ENCODE measurements at regions not wholly inside any gene's neighbourhood (a gene's known extent, or its start where the extent isn't known, plus 50 kb on each side); places are given as distances from the start of the nearest gene placed in this dataset.
"Not testable (repeated sequence)": the region's sequence is repeated elsewhere in the genome, so short reads cannot be mapped to it uniquely, and the experiment has no call there.

DNA sequence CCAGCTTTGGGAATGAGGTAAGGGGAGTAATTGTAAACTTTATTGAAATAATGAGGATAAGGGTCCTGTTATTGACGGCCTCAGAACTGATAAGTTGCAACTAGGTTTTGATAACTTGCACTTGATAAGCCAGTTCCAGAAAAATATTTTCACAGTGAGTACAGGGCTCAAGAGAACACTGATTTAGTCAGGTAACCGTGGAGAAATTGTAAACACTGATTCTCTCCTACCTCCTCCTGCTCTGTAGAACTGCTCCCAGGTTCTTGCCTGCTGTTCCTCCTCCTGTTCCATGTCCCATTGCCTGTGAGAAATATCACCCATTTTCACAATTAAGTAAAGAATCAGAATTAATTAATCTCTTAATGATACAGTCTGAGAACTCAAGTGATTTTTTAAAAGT, 55.0 kb upstream of the CXXC4 start:
- no peak for DNase-seq (ENCODE audit: low read depth)

DNA sequence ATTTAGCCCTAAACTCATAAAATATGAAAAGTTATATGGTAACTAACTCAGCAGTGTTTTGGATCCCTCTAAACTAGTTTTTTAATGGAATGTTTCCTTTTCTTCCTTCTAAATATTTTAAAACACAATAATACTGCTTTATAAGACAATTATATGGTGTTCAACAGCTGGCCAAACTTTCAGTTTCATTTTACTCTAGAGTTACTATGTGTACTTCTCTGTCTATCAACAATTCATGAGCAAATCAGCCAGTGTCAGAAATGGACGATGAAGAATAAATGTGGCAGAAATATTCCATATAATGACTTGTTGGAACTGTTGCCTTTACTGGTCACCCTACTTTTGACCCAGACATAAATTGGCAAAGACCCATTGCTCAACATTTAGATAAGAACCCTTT, 64.8 kb upstream of the CXXC4 start:
- no peak for DNase-seq (ENCODE audit: low read depth)

DNA sequence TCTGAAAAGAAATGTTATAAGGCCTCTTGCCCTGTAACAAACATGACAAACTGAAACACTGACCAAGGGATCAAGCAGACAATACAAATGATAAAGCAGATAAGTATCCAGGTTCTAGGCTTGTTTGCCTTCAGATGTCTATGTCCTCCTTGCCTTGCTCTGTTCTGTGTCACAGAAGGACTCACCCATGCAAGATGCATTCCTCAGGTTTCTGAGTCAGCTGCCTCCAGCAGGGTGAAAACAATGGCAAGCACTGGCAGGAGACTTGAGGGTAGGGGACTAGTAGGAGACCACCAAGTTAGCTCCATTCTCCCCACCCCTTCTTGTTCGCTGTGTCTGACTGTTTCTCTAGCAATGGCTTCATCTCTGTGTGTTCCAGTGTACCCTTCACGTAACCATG, 76.6 kb upstream of the CXXC4 start:
- no peak for DNase-seq (ENCODE audit: low read depth)

DNA sequence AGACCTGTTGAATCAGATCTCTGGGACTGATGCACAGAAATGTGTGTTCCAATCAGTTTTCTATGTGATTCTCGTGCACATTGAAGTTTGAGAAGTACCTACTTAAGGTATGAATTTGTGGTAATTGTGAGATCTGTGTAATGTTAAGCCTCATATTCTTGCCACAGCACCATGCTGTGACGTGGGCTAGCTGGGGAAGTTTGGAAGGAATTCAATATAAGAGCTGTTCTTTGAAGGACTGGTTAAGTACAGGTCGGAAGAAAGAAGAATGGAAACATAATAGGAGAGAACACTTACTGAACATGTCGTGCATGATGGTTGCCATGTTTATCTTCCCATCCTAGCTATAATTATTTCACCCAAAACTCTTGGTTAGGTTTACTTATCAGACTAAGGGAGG, 79.7 kb upstream of the CXXC4 start:
- no peak for DNase-seq (ENCODE audit: low read depth)

DNA sequence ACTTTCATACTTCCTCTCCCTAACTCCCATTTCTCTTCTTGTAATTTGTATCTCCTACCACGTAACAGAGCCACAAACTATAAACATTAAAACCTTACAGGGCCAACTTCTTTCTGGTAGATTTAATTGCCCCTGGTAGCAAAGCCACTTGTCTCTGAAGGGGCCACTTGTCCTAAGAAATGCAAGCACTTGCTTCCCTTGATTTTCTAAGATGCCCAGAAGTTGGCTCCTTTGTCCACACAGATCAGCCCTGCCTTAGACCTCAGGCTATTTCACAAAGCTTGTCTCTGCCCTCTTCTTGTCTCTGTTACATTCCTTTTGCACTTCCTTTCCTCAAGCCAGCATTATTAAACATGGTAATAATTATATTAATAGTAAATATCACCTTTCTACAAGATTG, 80.6 kb upstream of the CXXC4 start:
- no peak for DNase-seq (ENCODE audit: low read depth)

DNA sequence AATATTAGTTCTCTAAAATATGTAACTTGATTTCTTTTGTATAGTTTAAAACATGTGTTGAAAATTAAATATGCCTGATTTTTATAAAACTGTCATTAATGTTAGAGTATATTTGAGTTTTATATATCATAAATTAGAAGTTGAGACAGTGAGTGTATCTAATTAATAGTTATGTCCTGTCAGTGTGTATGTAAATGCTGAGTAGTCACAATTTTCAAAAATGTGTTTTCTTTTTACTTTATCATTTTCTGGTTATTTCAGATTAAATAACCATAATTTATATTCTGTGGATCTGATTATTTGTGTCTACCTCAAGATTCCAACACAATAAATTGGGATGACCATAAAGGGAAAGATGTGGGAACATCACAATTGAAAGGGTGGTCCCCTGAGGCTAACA, 82.7 kb upstream of the CXXC4 start:
- no peak for DNase-seq (ENCODE audit: low read depth)

DNA sequence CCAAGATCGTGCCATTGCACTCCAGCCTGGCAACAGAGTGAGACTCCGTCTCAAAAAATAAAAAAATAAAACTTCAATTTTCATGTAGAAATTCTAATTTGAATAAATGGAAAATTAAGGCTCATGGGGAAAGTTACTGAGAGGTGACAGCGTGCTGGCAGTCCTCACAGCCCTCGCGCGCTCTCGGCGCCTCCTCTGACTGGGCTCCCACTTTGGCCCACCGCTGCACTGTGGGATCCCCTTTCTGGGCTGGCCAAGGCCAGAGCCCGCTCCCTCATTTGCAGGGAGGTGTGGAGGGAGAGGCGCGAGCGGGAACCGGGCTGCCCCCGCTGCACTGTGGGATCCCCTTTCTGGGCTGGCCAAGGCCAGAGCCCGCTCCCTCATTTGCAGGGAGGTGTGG, 86.8 kb upstream of the CXXC4 start:
- DNase-seq (ENCODE audit: low read depth), result not testable (repeated sequence)

DNA sequence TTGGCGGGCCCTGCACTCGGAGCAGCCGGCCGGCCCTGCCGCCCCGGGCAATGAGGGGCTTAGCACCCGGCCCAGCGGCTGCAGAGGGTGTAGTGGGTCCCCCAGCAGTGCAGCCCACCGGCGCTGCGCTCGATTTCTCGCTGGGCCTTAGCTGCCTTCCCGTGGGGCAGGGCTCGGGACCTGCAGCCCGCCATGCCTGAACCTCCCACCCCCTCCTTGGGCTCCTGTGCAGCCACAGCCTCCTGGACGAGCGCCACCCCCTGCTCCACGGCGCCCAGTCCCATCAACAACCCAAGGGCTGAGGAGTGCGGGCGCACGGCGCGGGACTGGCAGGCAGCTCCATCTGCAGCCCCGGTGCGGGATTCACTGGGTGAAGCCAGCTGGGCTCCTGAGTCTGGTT, 87.4 kb upstream of the CXXC4 start:
- DNase-seq (ENCODE audit: low read depth), result not testable (repeated sequence)

DNA sequence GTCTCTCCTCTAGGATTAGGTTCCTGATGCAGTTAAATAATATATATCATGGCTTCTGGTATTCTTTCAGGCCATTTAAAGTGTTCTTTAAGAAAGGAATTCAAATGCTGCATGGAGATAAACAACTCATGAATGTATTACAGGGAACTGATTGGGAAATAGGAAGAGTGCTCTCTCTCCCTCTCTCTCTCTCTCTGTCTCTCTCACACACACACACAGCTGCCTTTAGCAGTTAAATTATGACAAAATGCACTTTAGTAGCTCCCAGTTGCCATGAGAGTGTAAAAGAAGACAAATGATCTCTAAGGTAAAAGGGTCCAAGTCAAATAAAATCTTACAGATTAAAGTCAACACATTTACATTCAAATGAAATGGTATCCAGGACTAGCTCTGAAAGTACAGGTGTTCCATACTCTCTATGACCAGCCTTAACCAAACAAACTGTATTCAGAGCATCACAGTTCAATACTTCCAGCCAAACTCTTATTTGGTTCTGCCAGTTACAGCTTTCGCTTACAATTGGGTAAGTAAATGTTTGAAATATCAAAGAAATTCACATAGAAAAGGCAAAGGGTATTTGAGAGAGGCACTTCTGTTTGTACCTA, 94.7 kb upstream of the CXXC4 start:
- DNase-seq (ENCODE audit: low read depth), result no peak

DNA sequence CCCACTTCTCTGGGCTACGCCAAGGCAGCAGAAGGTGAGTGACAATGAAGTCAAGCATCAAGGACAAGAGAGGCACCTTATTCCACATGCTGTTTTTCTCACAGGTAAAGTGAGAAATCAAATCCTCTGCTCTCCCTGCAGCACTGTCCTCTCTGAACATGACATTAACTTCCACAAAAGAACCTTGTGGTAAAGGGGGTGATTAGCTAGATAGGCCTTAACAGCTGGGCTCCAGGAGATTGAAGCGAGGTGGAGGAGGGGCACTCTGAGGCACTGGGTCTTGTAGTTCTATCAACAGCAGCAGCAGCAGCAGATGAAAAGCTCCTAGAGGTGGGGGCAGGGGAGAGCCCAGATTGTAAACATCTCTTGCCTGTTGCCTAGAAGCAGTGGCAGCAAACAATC, 96.8 kb upstream of the CXXC4 start:
- DNase-seq (ENCODE audit: low read depth), result no peak

DNA sequence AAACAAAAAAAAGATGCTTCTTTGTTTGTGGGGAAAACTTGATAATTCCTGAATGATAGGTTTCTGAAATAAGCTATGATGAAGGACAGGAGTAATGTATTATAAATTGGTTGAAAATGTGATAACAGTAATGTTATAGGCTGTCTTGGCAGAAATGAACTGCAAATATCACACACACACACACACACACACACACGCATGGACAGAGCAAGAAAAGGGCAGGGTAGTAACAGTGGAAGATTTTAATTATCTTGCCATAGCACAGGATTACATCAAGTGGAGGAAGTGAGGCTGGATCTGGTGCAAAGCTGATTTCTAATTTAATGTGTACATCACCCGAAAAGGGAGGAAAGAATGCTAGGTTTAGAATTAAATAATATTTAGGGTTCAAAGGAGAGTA, 97.5 kb upstream of the CXXC4 start:
- no peak for DNase-seq (ENCODE audit: low read depth)

DNA sequence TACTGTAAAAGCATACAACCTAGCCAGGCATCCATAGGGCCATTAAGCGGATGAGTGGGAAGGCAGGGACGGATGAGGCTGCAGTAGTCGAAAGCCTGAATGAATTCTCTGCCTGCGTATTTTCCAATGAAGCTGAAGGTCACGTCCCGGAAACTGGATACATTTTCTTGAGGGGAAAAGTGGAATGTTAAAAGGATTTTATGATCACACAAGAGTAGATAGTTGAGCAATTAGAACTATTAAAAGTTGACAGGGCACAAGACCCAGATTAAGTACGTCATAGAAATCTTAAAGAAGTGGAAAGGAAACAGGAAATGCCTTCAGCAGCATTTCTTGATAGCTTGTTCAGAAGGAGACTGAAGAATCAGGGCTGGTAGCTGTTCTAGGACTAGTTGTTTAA, 98.3 kb upstream of the CXXC4 start:
- DNase-seq (ENCODE audit: low read depth), result peak; percentile 9

DNA sequence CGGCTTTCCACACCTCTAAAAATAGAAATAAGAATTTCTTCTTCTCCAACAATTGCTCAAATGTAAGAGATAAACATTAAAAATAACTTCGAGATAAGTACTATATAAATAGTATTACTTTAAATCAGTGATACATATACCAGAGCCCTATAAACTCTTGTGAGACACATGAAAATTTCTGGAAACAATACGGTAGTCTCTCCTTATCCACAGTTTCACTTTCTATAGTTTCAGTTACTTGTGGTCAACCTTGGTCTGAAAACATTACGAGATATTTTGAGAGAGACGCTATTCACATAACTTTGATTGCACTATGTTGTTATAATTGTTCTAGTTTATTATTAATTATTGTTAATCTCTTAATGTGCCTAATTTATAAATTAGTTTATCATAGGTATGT, 101.5 kb upstream of the CXXC4 start:
- no peak for DNase-seq (ENCODE audit: low read depth)

DNA sequence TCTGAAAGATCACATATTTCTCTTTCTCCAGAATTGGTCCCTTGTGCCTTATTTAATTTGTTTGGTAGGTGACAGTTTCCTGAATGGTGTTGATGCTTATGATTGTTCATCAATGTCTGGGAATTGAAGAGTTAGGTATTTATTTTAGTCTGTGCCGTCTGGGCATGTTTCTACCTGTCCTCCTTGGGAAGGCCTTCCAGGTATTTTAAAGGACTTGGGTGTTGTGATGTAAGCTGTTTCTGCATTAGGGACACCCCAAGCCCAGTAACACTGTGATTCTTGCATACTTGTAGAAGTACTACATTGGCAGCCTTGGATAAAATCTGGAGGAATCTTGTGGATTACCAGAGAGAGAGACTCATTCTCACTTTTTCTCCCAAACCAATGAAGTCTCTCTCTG, 120.8 kb upstream of the CXXC4 start:
- DNase-seq (ENCODE audit: low read depth), result no peak

DNA sequence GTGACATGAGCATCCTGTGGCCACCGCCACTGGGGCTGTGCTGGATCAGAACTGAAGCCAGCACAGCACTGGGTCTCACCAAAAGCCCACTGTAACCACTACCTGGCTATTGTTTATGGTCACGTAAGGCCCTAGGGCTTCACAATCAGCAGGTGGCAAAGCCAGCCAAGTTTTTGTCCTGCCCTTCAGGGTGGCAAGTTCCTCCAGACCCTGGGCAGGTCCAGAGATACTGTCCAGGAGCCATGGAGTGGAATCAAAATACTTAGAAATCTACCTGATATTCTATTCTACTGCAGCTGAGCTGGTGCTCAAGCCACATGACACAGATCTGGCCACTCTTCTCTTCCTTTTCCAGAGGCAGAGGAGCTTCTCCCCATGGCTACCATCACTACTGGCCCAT, 121.2 kb upstream of the CXXC4 start:
- no peak for DNase-seq (ENCODE audit: low read depth)

DNA sequence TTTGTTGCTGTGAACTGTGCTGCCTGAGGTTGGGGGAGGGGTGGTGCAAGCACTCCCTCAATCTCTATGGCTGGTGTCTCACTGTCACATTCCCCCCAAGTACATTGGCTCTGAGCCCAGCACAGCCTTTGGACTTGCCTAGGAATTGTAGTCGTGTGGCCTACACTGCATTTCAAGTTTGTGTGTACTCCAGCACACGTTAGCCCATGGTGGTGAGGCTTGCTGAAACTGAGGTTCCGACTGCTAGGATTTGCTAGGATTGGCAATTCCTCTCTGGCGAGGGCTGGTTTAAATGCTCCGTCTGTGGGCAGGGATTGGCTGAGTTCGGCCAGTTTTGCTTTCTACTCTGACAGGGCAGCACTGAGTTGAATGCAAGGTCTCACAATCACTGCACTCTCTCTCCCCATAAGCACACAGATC, 121.7 kb upstream of the CXXC4 start:
- no peak for DNase-seq (ENCODE audit: low read depth)

DNA sequence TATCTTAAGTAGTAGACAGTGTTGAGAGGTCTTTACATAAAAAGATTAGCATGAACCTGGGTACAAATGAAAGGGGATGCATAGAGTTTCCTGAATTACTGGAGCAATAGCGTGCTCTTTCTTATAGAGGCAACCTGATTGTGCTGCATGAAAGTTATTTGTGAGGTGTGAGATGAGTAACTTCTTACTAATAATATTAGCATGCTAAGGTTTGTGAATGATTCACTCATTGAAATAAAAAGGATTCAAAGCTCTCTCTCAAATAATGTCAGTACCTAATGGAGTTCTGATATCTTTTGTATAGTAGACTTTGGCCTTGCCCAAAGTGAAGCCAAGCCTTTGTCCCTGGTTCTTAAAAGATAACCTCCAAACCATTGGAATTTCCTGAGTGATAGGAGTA, 131.0 kb upstream of the CXXC4 start:
- DNase-seq (ENCODE audit: low read depth), result no peak

DNA sequence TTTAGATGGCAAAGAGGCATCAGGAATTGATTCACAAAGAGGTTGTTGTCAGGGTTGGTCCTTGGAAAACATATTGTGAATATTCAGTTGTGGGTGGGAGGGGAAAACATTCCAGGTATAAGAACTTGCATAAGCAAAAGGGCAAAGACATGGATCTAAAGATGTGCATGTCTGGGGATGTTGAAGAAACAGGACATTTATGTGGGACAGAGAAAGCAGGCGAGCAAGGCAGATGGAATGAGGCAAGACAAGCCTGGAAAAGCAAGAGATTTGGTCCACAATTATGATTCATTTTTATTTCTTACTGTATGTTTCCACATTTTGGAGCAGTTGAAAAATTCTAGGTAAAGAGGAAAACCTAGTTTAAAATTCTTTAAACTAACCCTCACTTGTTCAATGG, 134.9 kb upstream of the CXXC4 start:
- no peak for DNase-seq (ENCODE audit: low read depth)

DNA sequence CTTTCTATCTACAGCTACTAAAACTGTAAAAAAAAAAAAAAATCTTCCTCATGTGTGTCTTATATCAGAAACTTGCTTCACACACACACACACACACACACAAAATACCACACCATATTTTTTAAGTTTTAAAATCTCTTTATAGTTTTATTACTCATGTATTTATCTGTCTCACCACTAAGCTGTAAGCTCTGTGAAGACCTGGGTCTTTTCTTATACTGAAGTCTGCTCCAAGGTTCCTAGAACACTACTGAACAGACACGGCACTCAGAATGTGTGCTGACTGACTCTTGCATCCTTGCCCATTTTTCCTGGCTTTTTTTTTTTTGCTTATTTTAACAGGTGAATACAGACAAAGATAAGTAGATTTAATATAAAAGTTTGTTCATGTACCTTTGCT, 135.6 kb upstream of the CXXC4 start:
- DNase-seq (ENCODE audit: low read depth), result no peak

DNA sequence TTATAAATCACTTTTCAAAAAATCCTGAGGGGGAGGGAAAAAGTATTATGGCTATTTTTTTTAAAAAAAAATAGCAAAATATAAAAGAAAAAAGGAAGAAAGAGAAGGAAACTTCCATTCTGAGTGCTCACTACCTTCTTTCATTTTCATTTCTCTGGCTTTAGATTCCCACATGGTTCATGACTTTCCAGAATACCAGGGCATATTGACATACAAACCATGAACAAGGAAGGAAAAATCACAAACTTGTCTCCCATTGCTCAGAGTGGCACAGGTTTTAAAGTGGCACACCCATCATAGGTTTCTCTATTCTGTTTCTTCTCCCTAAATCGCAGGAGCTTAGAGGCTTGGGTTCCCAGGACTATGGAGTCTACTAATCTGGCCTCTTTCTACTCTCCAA, 136.3 kb upstream of the CXXC4 start:
- DNase-seq (ENCODE audit: low read depth), result no peak

DNA sequence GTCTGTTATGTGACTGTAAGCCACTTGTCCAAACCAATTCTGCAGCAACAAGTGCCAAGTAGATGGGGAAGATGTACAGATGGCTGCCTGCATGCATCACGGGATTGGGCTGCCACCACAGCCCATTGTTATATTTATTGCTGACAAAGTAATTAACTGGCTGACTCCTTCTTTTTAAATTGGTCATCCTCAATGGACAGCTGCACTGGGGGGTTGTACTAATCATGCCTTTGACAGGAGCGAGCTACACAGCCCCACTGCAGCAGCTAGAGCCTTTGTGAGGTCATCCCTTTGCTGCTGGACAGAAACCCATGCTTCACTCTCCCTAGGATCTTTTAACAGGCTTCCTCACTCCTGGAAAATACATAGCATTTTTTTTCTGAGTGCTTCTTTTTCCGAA, 146.7 kb upstream of the CXXC4 start:
- DNase-seq (ENCODE audit: low read depth), result no peak

DNA sequence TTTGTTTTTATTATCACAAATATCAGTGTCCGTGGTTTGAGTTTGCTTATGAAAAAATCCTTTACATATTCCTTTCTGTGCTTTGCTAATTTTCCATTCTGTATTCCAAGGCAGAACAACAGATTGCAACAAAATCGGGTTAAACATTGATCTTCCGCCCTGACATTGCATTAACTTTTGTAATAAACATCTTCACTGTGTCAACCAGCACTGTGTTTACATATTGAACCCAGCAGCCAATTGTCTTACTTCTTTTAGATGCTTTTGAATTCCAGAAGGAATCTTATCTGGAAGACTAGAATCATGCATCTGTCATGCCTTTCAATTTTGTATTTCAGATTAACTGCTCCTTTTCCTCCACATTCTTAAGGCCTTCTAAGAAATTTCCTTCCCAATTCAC, 147.8 kb upstream of the CXXC4 start:
- DNase-seq (ENCODE audit: low read depth), result no peak

DNA sequence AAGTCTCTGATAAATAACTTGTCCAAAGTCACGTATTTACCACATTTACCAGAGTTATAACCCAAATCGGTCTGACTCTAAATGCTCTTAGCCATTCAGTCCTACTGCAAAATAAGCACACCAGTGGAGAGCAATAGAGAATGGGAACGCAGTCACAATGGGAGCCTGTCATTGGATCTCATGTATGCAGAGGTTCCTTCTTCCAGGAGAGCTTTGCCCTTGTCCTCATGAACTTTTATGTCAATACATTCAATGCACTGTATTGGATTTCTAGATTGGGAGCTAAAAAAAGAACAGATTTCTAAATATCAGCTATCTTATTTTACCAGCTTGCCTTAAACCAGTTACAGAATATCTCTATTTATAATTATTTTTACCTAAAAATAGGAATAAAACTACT, 149.1 kb upstream of the CXXC4 start:
- no peak for DNase-seq (ENCODE audit: low read depth)

DNA sequence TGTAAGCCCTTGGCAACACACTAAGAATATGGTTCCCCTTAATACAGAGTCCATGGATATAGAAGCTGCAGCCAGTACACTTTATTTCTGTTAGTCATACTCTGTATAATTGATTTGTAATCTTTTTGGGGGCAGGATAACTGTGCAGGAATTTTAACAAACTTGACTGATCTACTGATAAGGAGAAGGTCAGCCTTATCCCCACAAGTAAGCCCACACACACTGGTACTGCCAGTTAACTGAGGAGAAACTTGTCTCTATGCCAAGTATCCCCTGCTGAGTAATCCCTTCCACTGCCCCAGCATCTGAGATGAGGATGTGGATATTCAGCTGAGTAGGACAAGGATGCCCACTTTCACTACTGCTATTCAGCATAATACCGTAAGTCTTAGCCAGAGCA, 154.9 kb upstream of the CXXC4 start:
- DNase-seq (ENCODE audit: low read depth), result no peak

DNA sequence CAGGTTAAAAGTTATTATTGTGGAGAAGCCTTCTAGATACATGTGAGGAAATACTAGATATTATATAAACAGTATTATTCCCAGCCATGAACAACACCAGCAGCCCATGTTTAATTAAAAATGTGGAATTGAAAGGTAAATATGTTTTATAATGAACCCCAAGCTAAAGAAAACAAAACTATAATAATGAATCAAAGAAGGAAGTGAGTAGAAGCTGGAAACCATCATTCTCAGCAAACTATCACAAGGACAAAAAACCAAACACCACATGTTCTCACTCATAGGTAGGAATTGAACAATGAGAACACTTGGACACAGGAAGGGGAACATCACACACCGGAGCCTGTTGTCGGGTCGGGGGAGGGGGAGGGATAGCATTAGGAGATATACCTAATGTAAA, 167.6 kb upstream of the CXXC4 start:
- not testable (repeated sequence) for DNase-seq (ENCODE audit: low read depth)

Measured in ELR (cell line).